ENCODE measurements at regions not wholly inside any gene's neighbourhood (a gene's known extent, or its start where the extent isn't known, plus 50 kb on each side); places are given as distances from the start of the nearest gene placed in this dataset.

GRCh38 chr6:165960695-165961094 is 207.0 kb downstream of the TBXT start:
- H3K4me3 ChIP-seq (ENCODE audit: low read length in 3 of 3), result no peak overlapping the region
- H3K4me1 ChIP-seq (ENCODE audit: control insufficient read depth in 2 of 3, insufficient read depth in 2 of 3, low read depth in 1 of 3, low read length in 3 of 3), result no peaks in the 10 kb centered on the region
- H3K36me3 ChIP-seq (ENCODE audit: control insufficient read depth in 2 of 3, insufficient read depth in 3 of 3, low read length in 3 of 3), result no peaks in the 10 kb centered on the region
- intact Hi-C loops (cut with DNase I), result no loop called here
- no peak for FAIRE-seq
- H3K27ac ChIP-seq (ENCODE audit: low read depth in 2 of 2, low read length in 2 of 2), result no peak overlapping the region
- no peak for TF ChIP-seq CTCF (IDR thresholded peaks at IDR 0.05; ENCODE audit: borderline replicate concordance, extremely low read depth, insufficient read depth)
- H3K9ac ChIP-seq (ENCODE audit: low read length in 3 of 3), result no peak overlapping the region
- peak in 1 of 5 donors; percentile 20 for DNase-seq
- H3K27me3 ChIP-seq (ENCODE audit: control insufficient read depth, insufficient read depth, low read length), result no peaks in the 10 kb centered on the region
- H3K9me3 ChIP-seq (ENCODE audit: control insufficient read depth in 2 of 3, insufficient read depth in 1 of 3, low read length in 3 of 3), result no peaks in the 10 kb centered on the region

GRCh38 chr6:165959627-165960026 is 208.0 kb downstream of the TBXT start:
- Histone ChIP-seq H3K9ac (ENCODE audit: low read length in 3 of 3) (no peak overlapping the region), H3K4me1 (ENCODE audit: control insufficient read depth in 2 of 3, insufficient read depth in 2 of 3, low read depth in 1 of 3, low read length in 3 of 3) (no peaks in the 10 kb centered on the region), H3K27me3 (ENCODE audit: control insufficient read depth, insufficient read depth, low read length) (no peaks in the 10 kb centered on the region), H3K9me3 (ENCODE audit: control insufficient read depth in 2 of 3, insufficient read depth in 1 of 3, low read length in 3 of 3) (no peaks in the 10 kb centered on the region), H3K36me3 (ENCODE audit: control insufficient read depth in 2 of 3, insufficient read depth in 3 of 3, low read length in 3 of 3) (no peaks in the 10 kb centered on the region), H3K27ac (ENCODE audit: low read depth in 2 of 2, low read length in 2 of 2) (no peak overlapping the region), H3K4me3 (ENCODE audit: low read length in 3 of 3) (no peak overlapping the region)
- no peak for TF ChIP-seq CTCF (IDR thresholded peaks at IDR 0.05; ENCODE audit: borderline replicate concordance, extremely low read depth, insufficient read depth)
- DNase-seq (no peak), FAIRE-seq (no peak)
- intact Hi-C loops (cut with DNase I), result no loop called here

GRCh38 chr6:165956874-165957273 is 210.8 kb downstream of the TBXT start:
- no peaks in the 10 kb centered on the region for H3K4me1 ChIP-seq (ENCODE audit: control insufficient read depth in 2 of 3, insufficient read depth in 2 of 3, low read depth in 1 of 3, low read length in 3 of 3)
- no peak overlapping the region for H3K9ac ChIP-seq (ENCODE audit: low read length in 3 of 3)
- no peak for DNase-seq
- no peak for TF ChIP-seq CTCF (IDR thresholded peaks at IDR 0.05; ENCODE audit: borderline replicate concordance, extremely low read depth, insufficient read depth)
- no peaks in the 10 kb centered on the region for H3K27me3 ChIP-seq (ENCODE audit: control insufficient read depth, insufficient read depth, low read length)
- intact Hi-C loops (cut with DNase I), result no loop called here
- H3K36me3 ChIP-seq (ENCODE audit: control insufficient read depth in 2 of 3, insufficient read depth in 3 of 3, low read length in 3 of 3), result no peaks in the 10 kb centered on the region
- FAIRE-seq, result no peak
- H3K4me3 ChIP-seq (ENCODE audit: low read length in 3 of 3), result no peak overlapping the region
- no peak overlapping the region for H3K27ac ChIP-seq (ENCODE audit: low read depth in 2 of 2, low read length in 2 of 2)
- H3K9me3 ChIP-seq (ENCODE audit: control insufficient read depth in 2 of 3, insufficient read depth in 1 of 3, low read length in 3 of 3), result no peaks in the 10 kb centered on the region

GRCh38 chr6:165952514-165952913 is 215.1 kb downstream of the TBXT start:
- no peak overlapping the region for H3K9ac ChIP-seq (ENCODE audit: low read length in 3 of 3)
- no peak for TF ChIP-seq CTCF (IDR thresholded peaks at IDR 0.05; ENCODE audit: borderline replicate concordance, extremely low read depth, insufficient read depth)
- H3K36me3 ChIP-seq (ENCODE audit: control insufficient read depth in 2 of 3, insufficient read depth in 3 of 3, low read length in 3 of 3), result no peaks in the 10 kb centered on the region
- no peaks in the 10 kb centered on the region for H3K4me1 ChIP-seq (ENCODE audit: control insufficient read depth in 2 of 3, insufficient read depth in 2 of 3, low read depth in 1 of 3, low read length in 3 of 3)
- no peak overlapping the region for H3K27ac ChIP-seq (ENCODE audit: low read depth in 2 of 2, low read length in 2 of 2)
- no peaks in the 10 kb centered on the region for H3K27me3 ChIP-seq (ENCODE audit: control insufficient read depth, insufficient read depth, low read length)
- FAIRE-seq (no peak), DNase-seq (no peak)
- no peak overlapping the region for H3K4me3 ChIP-seq (ENCODE audit: low read length in 3 of 3)
- no peaks in the 10 kb centered on the region for H3K9me3 ChIP-seq (ENCODE audit: control insufficient read depth in 2 of 3, insufficient read depth in 1 of 3, low read length in 3 of 3)
- intact Hi-C loops (cut with DNase I), result no loop called here

Data from kidney (tissue), 13 donors.